ENCODE measurements at regions not wholly inside any gene's neighbourhood (a gene's known extent, or its start where the extent isn't known, plus 50 kb on each side); places are given as distances from the start of the nearest gene placed in this dataset.

- in situ Hi-C loops (cut with HindIII; ENCODE audit: low sequenced_read_pairs), result no loop called here
- DNase-seq (ENCODE audit: low read depth, low spot score), result no peak
- no peak overlapping the region for H3K4me3 ChIP-seq (ENCODE audit: low read depth, low read length)
- no peak for TF ChIP-seq CTCF (IDR thresholded peaks at IDR 0.05; ENCODE audit: low read depth, low read length)
These were observed 169.9 kb upstream of the AGA start for GRCh38 chr4:177611974-177612664.

- no peak overlapping the region for H3K4me3 ChIP-seq (ENCODE audit: low read depth, low read length)
- in situ Hi-C loops (cut with HindIII; ENCODE audit: low sequenced_read_pairs), result no loop called here
- no peak for DNase-seq (ENCODE audit: low read depth, low spot score)
- TF ChIP-seq CTCF (IDR thresholded peaks at IDR 0.05; ENCODE audit: low read depth, low read length), result no peak
These were observed 170.4 kb upstream of the AGA start for GRCh38 chr4:177612684-177613083.

- in situ Hi-C loops (cut with HindIII; ENCODE audit: low sequenced_read_pairs), result no loop called here
- DNase-seq (ENCODE audit: low read depth, low spot score), result peak; percentile 43
- TF ChIP-seq CTCF (IDR thresholded peaks at IDR 0.05; ENCODE audit: low read depth, low read length), result no peak
- no peak overlapping the region for H3K4me3 ChIP-seq (ENCODE audit: low read depth, low read length)
These were observed 190.2 kb upstream of the AGA start for GRCh38 chr4:177632481-177632880.

- no peak for DNase-seq (ENCODE audit: low read depth, low spot score)
- H3K4me3 ChIP-seq (ENCODE audit: low read depth, low read length), result no peak overlapping the region
- in situ Hi-C loops (cut with HindIII; ENCODE audit: low sequenced_read_pairs), result no loop called here
- no peak for TF ChIP-seq CTCF (IDR thresholded peaks at IDR 0.05; ENCODE audit: low read depth, low read length)
These were observed 196.6 kb upstream of the AGA start for GRCh38 chr4:177638871-177639270.

- DNase-seq (ENCODE audit: low read depth, low spot score), result no peak
- in situ Hi-C loops (cut with HindIII; ENCODE audit: low sequenced_read_pairs), result no loop called here
- no peak overlapping the region for H3K4me3 ChIP-seq (ENCODE audit: low read depth, low read length)
- no peak for TF ChIP-seq CTCF (IDR thresholded peaks at IDR 0.05; ENCODE audit: low read depth, low read length)
These were observed 198.6 kb upstream of the AGA start for GRCh38 chr4:177640864-177641263.

GRCh38 chr4:177660223-177660622 lies 218.0 kb upstream of the AGA start:
- no peak overlapping the region for H3K4me3 ChIP-seq (ENCODE audit: low read depth, low read length)
- in situ Hi-C loops (cut with HindIII; ENCODE audit: low sequenced_read_pairs), result no loop called here
- no peak for TF ChIP-seq CTCF (IDR thresholded peaks at IDR 0.05; ENCODE audit: low read depth, low read length)
- DNase-seq (ENCODE audit: low read depth, low spot score), result no peak

All from astrocyte of the spinal cord (primary cell).